HEK293 (cell line): ENCODE measurements at regions not wholly inside any gene's neighbourhood (a gene's known extent, or its start where the extent isn't known, plus 50 kb on each side); places are given as distances from the start of the nearest gene placed in this dataset.

ENCODE experiments used
- CTCF ChIA-PET: fragments of 350-600 bp; formaldehyde crosslinking; extraction: SDS; loops from one replicate; lab custom pipeline; 2021; ENCODE audit warnings: antibody characterized with exemption; lab: Yijun Ruan, JAX
- POLR2A ChIA-PET: fragments of 300-600 bp; formaldehyde crosslinking; extraction: SDS; loops from one replicate; lab custom pipeline; 2020; ENCODE audit warnings: antibody characterized with exemption, inconsistent platforms; lab: Yijun Ruan, JAX
- H3K27ac ChIP-seq: fragments of 200-500 bp; sonication (Bioruptor generic); 2 replicates; pipeline ENCODE4 v1.5.1; 2014; ENCODE audit warnings: low read depth, low read length, control low read depth, inconsistent platforms; ENCODE audit errors: extremely low read depth
- H3K36me3 ChIP-seq, 2 experiments: fragments of 200-500 bp in 1 of 2; sonication (Bioruptor generic) in 1 of 2; 1 replicate in 1 of 2; 2 replicates in 1 of 2; pipeline ENCODE4 v1.5.1; 2014 to 2017; ENCODE audit warnings: inconsistent platforms in 2 of 2, low read length in 2 of 2; ENCODE audit not compliant: control insufficient read depth in 2 of 2, insufficient read depth in 1 of 2
- H3K4me1 ChIP-seq: fragments of 200-500 bp; sonication (Bioruptor generic); 2 replicates; pipeline ENCODE4 v1.5.1; 2014; ENCODE audit warnings: mild to moderate bottlenecking, low read length, inconsistent platforms; ENCODE audit not compliant: control insufficient read depth, insufficient read depth
- H3K4me3 ChIP-seq: 2 replicates; pipeline ENCODE4 v1.5.1; 2011; ENCODE audit warnings: low read depth, mild to moderate bottlenecking, control low read depth, low read length, moderate library complexity
- H3K9me3 ChIP-seq: fragments of 200-500 bp; sonication (Bioruptor generic); 2 replicates; pipeline ENCODE4 v1.5.1; 2014; ENCODE audit warnings: low read depth, low read length, inconsistent platforms; ENCODE audit not compliant: control insufficient read depth, insufficient read depth
- GLIS2 ChIP-seq: fragments of 450-650 bp; formaldehyde crosslinking; IDR thresholded peaks from 2 replicates; pipeline ENCODE4 v1.5.1; 2016; ENCODE audit warnings: missing biosample characterization, missing genetic modification characterization
- HOXD13 ChIP-seq: sonication (generic); formaldehyde crosslinking; IDR thresholded peaks from 2 replicates; pipeline ENCODE4 v1.8.0; 2022; ENCODE audit warnings: missing genetic modification reagents, borderline replicate concordance
- SCRT1 ChIP-seq: fragments of 450-650 bp; formaldehyde crosslinking; IDR thresholded peaks from 2 replicates; pipeline ENCODE4 v1.5.1; 2016; ENCODE audit warnings: missing biosample characterization, missing genetic modification characterization, borderline replicate concordance
- SCRT2 ChIP-seq: fragments of 450-650 bp; formaldehyde crosslinking; IDR thresholded peaks from 2 replicates; pipeline ENCODE4 v1.5.1; 2016; ENCODE audit warnings: missing biosample characterization, missing genetic modification characterization
- YY1 ChIP-seq: fragments of 450-650 bp; formaldehyde crosslinking; IDR thresholded peaks from 2 replicates; pipeline ENCODE4 v1.5.1; 2018; ENCODE audit warnings: missing biosample characterization, missing genetic modification characterization
- ZFP3 ChIP-seq: fragments of 450-650 bp; formaldehyde crosslinking; IDR thresholded peaks from 2 replicates; pipeline ENCODE4 v1.5.1; 2016; ENCODE audit warnings: low read depth, missing biosample characterization, missing genetic modification characterization
- ZNF157 ChIP-seq: fragments of 450-650 bp; formaldehyde crosslinking; IDR thresholded peaks from 2 replicates; pipeline ENCODE4 v1.5.1; 2016; ENCODE audit warnings: missing biosample characterization, missing genetic modification characterization
- ZNF174 ChIP-seq: fragments of 450-650 bp; formaldehyde crosslinking; IDR thresholded peaks from 2 replicates; pipeline ENCODE4 v1.5.0; 2017; ENCODE audit warnings: missing biosample characterization, mild to moderate bottlenecking, missing genetic modification characterization
- ZNF24 ChIP-seq: fragments of 450-650 bp; formaldehyde crosslinking; IDR thresholded peaks from 2 replicates; pipeline ENCODE4 v1.5.1; 2016; ENCODE audit warnings: missing biosample characterization, missing genetic modification characterization
- ZNF26 ChIP-seq: fragments of 450-650 bp; formaldehyde crosslinking; IDR thresholded peaks from 2 replicates; pipeline ENCODE4 v1.5.1; 2016; ENCODE audit warnings: missing biosample characterization, missing genetic modification characterization
- ZNF341 ChIP-seq: fragments of 450-650 bp; formaldehyde crosslinking; IDR thresholded peaks from 2 replicates; pipeline ENCODE4; 2016; ENCODE audit warnings: low read depth, missing biosample characterization, missing genetic modification characterization
- ZNF350 ChIP-seq: fragments of 450-650 bp; formaldehyde crosslinking; IDR thresholded peaks from 2 replicates; pipeline ENCODE4 v1.5.0; 2017; ENCODE audit warnings: missing biosample characterization, mild to moderate bottlenecking, missing genetic modification characterization
- ZNF677 ChIP-seq: fragments of 450-650 bp; IDR thresholded peaks from 2 replicates; pipeline ENCODE4 v1.5.0; 2018; ENCODE audit warnings: missing biosample characterization, mild to moderate bottlenecking, missing genetic modification characterization, moderate library complexity
- ZNF837 ChIP-seq: fragments of 450-650 bp; formaldehyde crosslinking; IDR thresholded peaks from 2 replicates; pipeline ENCODE4 v1.5.1; 2016; ENCODE audit warnings: missing biosample characterization, missing genetic modification characterization
- ZSCAN5A ChIP-seq: fragments of 450-650 bp; formaldehyde crosslinking; IDR thresholded peaks from 2 replicates; pipeline ENCODE4 v1.5.1; 2016; ENCODE audit warnings: missing biosample characterization, missing genetic modification characterization
- ZXDB ChIP-seq: fragments of 450-650 bp; formaldehyde crosslinking; IDR thresholded peaks from 2 replicates; pipeline ENCODE4 v1.5.1; 2016; ENCODE audit warnings: missing biosample characterization, missing genetic modification characterization
- TF ChIP-seq, protein P1 (sequence below): fragments of 450-650 bp; formaldehyde crosslinking; optimal IDR thresholded peaks from 2 replicates; pipeline ENCODE3; 2016; ENCODE audit warnings: missing biosample characterization, mild to moderate bottlenecking, missing genetic modification characterization
- TF ChIP-seq, protein P2 (sequence below): fragments of 450-650 bp; formaldehyde crosslinking; IDR thresholded peaks from 2 replicates; pipeline ENCODE4 v1.5.1; 2017; ENCODE audit warnings: missing biosample characterization, missing genetic modification characterization

DNA sequence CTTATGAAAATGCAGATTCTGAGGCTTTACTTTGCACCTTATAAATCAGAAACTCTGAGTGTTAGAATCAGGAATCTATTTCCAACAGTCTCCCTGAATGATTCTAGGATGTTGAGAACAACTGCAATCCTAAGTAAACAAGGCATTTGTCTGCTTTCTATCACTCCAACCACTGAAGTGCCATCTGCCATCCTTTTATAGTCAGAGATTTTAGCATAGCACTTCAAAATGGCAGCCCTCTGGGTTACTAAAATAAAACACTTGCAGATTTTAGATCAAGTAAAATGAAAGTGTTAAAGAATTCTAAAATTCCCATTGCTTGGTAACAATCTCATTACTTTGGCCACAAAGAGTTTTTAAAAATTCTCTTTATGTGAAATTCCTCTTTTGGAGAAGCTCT, 258.9 kb downstream of the CD109 start:
- CTCF ChIA-PET = no interaction called here
- Histone ChIP-seq H3K27ac (no peak overlapping the region), H3K9me3 (no peaks in the 10 kb centered on the region), H3K4me1 (no peaks in the 10 kb centered on the region), H3K36me3 (no peaks in the 10 kb centered on the region), H3K4me3 (no peak overlapping the region)
- POLR2A ChIA-PET = no interaction called here
- TF ChIP-seq ZNF157 (tag by site-specific recombination) (no peak), ZFP3 (tag by site-specific recombination) (no peak), YY1 (tag by site-specific recombination) (no peak), ZNF341 (tag by site-specific recombination) (no peak), ZXDB (tag by site-specific recombination) (no peak), GLIS2 (no peak), SCRT2 (tag by site-specific recombination) (no peak)

DNA sequence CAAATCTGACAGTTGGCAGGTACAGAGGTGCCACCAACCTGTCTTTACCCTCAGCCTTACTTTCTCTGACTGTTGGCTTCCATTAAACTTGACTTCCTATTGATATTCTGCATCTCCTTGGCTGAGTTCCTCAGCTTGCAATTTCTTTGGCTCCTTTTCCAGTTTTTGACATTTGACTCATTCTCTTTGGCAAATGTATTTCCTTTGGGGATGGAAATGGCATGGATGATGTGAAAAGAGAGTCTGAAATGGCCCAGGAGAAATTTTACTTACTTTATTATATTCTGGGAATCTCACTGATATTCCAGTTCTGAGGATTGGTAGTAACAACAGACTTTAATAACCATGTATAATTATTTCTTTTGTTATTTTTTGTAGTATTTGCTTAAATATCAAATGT, 255.2 kb downstream of the CD109 start:
- Histone ChIP-seq H3K36me3 (no peaks in the 10 kb centered on the region), H3K9me3 (no peaks in the 10 kb centered on the region), H3K4me1 (no peaks in the 10 kb centered on the region), H3K27ac (no peak overlapping the region), H3K4me3 (no peak overlapping the region)
- ChIA-PET CTCF (no interaction called here), POLR2A (no interaction called here)
- no peak for TF ChIP-seq ZNF174 (tag by site-specific recombination)
- no peak for TF ChIP-seq ZNF837 (tag by site-specific recombination)
- no peak for TF ChIP-seq ZNF350 (tag by site-specific recombination)
- no peak for TF ChIP-seq ZNF24 (tag by site-specific recombination)
- TF ChIP-seq, protein P1, sequence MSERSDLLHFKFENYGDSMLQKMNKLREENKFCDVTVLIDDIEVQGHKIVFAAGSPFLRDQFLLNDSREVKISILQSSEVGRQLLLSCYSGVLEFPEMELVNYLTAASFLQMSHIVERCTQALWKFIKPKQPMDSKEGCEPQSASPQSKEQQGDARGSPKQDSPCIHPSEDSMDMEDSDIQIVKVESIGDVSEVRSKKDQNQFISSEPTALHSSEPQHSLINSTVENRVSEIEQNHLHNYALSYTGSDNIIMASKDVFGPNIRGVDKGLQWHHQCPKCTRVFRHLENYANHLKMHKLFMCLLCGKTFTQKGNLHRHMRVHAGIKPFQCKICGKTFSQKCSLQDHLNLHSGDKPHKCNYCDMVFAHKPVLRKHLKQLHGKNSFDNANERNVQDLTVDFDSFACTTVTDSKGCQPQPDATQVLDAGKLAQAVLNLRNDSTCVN (tag by site-specific recombination) = no peak
- TF ChIP-seq ZSCAN5A (tag by site-specific recombination) = no peak
- no peak for TF ChIP-seq HOXD13
- TF ChIP-seq ZNF26 (tag by site-specific recombination) = no peak
- no peak for TF ChIP-seq ZNF677 (tag by site-specific recombination)
- no peak for TF ChIP-seq YY1 (tag by site-specific recombination)

GRCh38 chr6:73943930-73944652, 248.1 kb downstream of the CD109 start:
- Histone ChIP-seq H3K27ac (no peak overlapping the region), H3K9me3 (no peaks in the 10 kb centered on the region), H3K36me3 (no peaks in the 10 kb centered on the region), H3K4me1 (no peaks in the 10 kb centered on the region), H3K4me3 (no peak overlapping the region)
- POLR2A ChIA-PET = no interaction called here
- TF ChIP-seq, protein P2, sequence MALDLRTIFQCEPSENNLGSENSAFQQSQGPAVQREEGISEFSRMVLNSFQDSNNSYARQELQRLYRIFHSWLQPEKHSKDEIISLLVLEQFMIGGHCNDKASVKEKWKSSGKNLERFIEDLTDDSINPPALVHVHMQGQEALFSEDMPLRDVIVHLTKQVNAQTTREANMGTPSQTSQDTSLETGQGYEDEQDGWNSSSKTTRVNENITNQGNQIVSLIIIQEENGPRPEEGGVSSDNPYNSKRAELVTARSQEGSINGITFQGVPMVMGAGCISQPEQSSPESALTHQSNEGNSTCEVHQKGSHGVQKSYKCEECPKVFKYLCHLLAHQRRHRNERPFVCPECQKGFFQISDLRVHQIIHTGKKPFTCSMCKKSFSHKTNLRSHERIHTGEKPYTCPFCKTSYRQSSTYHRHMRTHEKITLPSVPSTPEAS (tag by site-specific recombination) = 0 out of 2 replicates have a peak, but pooled peaks have one; percentile 33
- no peak for TF ChIP-seq SCRT1
- CTCF ChIA-PET = interaction anchor here (0.7 to 1.2 kb wide), 2 partner anchors 26 to 268 kb away, joined by 3 to 5 read pairs; no protein-coding TSS in a partner anchor
